ENCODE measurements at regions not wholly inside any gene's neighbourhood (a gene's known extent, or its start where the extent isn't known, plus 50 kb on each side); places are given as distances from the start of the nearest gene placed in this dataset.

DNA sequence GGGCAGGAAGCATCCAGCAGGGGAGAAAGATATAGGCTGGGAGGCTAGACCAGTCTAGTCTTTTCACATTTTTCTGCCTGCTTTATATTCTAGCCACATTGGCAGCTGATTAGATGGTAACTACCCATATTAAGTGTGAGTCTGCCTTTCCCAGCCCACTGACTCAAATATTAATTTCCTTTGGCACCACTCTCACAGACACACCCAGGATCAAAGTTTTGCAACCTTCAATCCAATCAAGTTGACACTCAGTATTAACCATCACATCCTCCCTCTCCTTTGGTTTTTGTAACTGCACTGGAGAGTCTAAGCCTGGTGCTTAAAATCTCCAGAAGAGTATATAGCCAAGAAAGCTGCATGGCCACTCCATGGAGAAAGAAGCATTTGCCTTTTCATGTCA, 560.4 kb downstream of the GRXCR1 start:
- TF ChIP-seq, protein P1, sequence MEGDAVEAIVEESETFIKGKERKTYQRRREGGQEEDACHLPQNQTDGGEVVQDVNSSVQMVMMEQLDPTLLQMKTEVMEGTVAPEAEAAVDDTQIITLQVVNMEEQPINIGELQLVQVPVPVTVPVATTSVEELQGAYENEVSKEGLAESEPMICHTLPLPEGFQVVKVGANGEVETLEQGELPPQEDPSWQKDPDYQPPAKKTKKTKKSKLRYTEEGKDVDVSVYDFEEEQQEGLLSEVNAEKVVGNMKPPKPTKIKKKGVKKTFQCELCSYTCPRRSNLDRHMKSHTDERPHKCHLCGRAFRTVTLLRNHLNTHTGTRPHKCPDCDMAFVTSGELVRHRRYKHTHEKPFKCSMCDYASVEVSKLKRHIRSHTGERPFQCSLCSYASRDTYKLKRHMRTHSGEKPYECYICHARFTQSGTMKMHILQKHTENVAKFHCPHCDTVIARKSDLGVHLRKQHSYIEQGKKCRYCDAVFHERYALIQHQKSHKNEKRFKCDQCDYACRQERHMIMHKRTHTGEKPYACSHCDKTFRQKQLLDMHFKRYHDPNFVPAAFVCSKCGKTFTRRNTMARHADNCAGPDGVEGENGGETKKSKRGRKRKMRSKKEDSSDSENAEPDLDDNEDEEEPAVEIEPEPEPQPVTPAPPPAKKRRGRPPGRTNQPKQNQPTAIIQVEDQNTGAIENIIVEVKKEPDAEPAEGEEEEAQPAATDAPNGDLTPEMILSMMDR (IDR thresholded peaks at IDR 0.05 in 8 of 11, conservative IDR thresholded peaks at IDR 0.05 in 3 of 11) = no peak
- no peak for TF ChIP-seq POLR2A (IDR thresholded peaks at IDR 0.05)
